ENCODE measurements at regions not wholly inside any gene's neighbourhood (a gene's known extent, or its start where the extent isn't known, plus 50 kb on each side); places are given as distances from the start of the nearest gene placed in this dataset.

DNA sequence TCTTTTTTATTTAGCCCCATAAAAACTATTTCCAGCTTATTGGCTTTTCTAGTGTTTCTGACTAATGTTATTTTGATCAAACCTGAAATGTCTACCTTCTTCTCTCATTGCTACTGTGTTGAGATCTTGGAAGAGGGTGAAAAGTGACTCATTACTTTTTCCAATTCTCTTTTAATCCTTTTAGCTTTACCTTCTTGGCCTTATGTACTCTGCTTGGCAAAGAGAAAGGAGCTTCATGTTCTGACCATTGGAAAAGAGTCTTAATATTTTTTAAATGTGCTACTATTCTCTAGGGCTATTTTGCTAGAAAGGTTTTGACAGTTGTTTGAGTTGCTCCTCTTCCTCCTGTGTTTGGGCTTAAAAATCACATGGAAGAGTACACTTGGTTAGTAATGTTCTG lies 97.8 kb upstream of the CHODL start:
- TF ChIP-seq, protein P1, sequence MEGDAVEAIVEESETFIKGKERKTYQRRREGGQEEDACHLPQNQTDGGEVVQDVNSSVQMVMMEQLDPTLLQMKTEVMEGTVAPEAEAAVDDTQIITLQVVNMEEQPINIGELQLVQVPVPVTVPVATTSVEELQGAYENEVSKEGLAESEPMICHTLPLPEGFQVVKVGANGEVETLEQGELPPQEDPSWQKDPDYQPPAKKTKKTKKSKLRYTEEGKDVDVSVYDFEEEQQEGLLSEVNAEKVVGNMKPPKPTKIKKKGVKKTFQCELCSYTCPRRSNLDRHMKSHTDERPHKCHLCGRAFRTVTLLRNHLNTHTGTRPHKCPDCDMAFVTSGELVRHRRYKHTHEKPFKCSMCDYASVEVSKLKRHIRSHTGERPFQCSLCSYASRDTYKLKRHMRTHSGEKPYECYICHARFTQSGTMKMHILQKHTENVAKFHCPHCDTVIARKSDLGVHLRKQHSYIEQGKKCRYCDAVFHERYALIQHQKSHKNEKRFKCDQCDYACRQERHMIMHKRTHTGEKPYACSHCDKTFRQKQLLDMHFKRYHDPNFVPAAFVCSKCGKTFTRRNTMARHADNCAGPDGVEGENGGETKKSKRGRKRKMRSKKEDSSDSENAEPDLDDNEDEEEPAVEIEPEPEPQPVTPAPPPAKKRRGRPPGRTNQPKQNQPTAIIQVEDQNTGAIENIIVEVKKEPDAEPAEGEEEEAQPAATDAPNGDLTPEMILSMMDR (IDR thresholded peaks at IDR 0.05): no peak
- no peak for TF ChIP-seq POLR2AphosphoS5 (IDR thresholded peaks at IDR 0.05; ENCODE audit: low read depth, low read length)
- TF ChIP-seq, protein P2, sequence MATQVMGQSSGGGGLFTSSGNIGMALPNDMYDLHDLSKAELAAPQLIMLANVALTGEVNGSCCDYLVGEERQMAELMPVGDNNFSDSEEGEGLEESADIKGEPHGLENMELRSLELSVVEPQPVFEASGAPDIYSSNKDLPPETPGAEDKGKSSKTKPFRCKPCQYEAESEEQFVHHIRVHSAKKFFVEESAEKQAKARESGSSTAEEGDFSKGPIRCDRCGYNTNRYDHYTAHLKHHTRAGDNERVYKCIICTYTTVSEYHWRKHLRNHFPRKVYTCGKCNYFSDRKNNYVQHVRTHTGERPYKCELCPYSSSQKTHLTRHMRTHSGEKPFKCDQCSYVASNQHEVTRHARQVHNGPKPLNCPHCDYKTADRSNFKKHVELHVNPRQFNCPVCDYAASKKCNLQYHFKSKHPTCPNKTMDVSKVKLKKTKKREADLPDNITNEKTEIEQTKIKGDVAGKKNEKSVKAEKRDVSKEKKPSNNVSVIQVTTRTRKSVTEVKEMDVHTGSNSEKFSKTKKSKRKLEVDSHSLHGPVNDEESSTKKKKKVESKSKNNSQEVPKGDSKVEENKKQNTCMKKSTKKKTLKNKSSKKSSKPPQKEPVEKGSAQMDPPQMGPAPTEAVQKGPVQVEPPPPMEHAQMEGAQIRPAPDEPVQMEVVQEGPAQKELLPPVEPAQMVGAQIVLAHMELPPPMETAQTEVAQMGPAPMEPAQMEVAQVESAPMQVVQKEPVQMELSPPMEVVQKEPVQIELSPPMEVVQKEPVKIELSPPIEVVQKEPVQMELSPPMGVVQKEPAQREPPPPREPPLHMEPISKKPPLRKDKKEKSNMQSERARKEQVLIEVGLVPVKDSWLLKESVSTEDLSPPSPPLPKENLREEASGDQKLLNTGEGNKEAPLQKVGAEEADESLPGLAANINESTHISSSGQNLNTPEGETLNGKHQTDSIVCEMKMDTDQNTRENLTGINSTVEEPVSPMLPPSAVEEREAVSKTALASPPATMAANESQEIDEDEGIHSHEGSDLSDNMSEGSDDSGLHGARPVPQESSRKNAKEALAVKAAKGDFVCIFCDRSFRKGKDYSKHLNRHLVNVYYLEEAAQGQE (IDR thresholded peaks at IDR 0.05; ENCODE audit: insufficient read depth in 1 of 2, low read depth in 2 of 2, low read length in 1 of 2): no peak
